GM23248 (cell line): ENCODE measurements at regions not wholly inside any gene's neighbourhood (a gene's known extent, or its start where the extent isn't known, plus 50 kb on each side); places are given as distances from the start of the nearest gene placed in this dataset.

Source experiments
- DNase-seq: peaks from one replicate; pipeline ENCODE4 v3.0.0-alpha.2; 2015
- H2AFZ ChIP-seq: fragments of 200-600 bp; sonication (generic); 2 replicates; pipeline ENCODE4 v1.6.1; 2016; ENCODE audit warnings: antibody characterized with exemption
- H3F3A ChIP-seq: fragments of 200-600 bp; sonication (generic); 2 replicates; pipeline ENCODE4 v1.6.1; 2016; ENCODE audit warnings: mild to moderate bottlenecking, antibody characterized with exemption, mixed run types; ENCODE audit not compliant: insufficient read depth
- H3K27ac ChIP-seq: fragments of 200-600 bp; sonication (generic); 2 replicates; pipeline ENCODE4 v1.5.1; 2016; ENCODE audit warnings: mild to moderate bottlenecking
- H3K27me3 ChIP-seq: fragments of 200-600 bp; sonication (generic); replicated peaks from 2 replicates; pipeline ENCODE4 v1.6.1; 2016; ENCODE audit warnings: mild to moderate bottlenecking; ENCODE audit not compliant: insufficient read depth
- H3K36me3 ChIP-seq: fragments of 200-600 bp; sonication (generic); 2 replicates; pipeline ENCODE4 v1.6.1; 2016; ENCODE audit warnings: low read depth, mild to moderate bottlenecking
- H3K4me1 ChIP-seq: fragments of 200-600 bp; sonication (generic); 2 replicates; pipeline ENCODE4 v1.6.1; 2016; ENCODE audit warnings: mild to moderate bottlenecking; ENCODE audit not compliant: insufficient read depth
- H3K4me2 ChIP-seq: fragments of 200-600 bp; sonication (generic); one replicate; pipeline ENCODE4 v1.6.1; 2016; ENCODE audit warnings: mild to moderate bottlenecking; ENCODE audit not compliant: unreplicated experiment
- H3K4me3 ChIP-seq: fragments of 200-600 bp; sonication (generic); 2 replicates; pipeline ENCODE4 v1.5.1; 2016; ENCODE audit warnings: mild to moderate bottlenecking
- H3K79me2 ChIP-seq: fragments of 200-600 bp; sonication (generic); 2 replicates; pipeline ENCODE4 v1.6.1; 2016; ENCODE audit warnings: mild to moderate bottlenecking; ENCODE audit not compliant: insufficient read depth
- H3K9ac ChIP-seq: fragments of 200-600 bp; sonication (generic); 2 replicates; pipeline ENCODE4 v1.6.1; 2016; ENCODE audit warnings: mild to moderate bottlenecking
- H3K9me2 ChIP-seq: fragments of 200-600 bp; sonication (generic); 2 replicates; pipeline ENCODE4 v1.6.1; 2016; ENCODE audit warnings: mixed run types, mild to moderate bottlenecking, moderate library complexity; ENCODE audit not compliant: insufficient read depth
- H3K9me3 ChIP-seq: fragments of 200-600 bp; sonication (generic); one replicate; pipeline ENCODE4 v1.6.1; 2017; ENCODE audit warnings: low read depth
- H4K20me1 ChIP-seq: fragments of 200-600 bp; sonication (generic); 2 replicates; pipeline ENCODE4 v1.6.0; 2016; ENCODE audit not compliant: insufficient read depth
- EZH2 ChIP-seq: fragments of 200-600 bp; sonication (generic); IDR thresholded peaks from 2 replicates; pipeline ENCODE4 v1.6.1; 2018; ENCODE audit warnings: antibody characterized with exemption, mild to moderate bottlenecking; ENCODE audit not compliant: insufficient read depth, poor library complexity, severe bottlenecking
- EZH2phosphoT487 ChIP-seq: fragments of 200-600 bp; sonication (generic); IDR thresholded peaks from 2 replicates; pipeline ENCODE4 v1.6.1; 2018; ENCODE audit warnings: antibody characterized with exemption, moderate library complexity, mild to moderate bottlenecking, low read depth; ENCODE audit not compliant: insufficient read depth
- WGBS, 2 experiments: methylation state at CpG; one replicate each; pipeline ENCODE4 v1.1.6; 2015 to 2017; ENCODE audit warnings: low lambda C conversion rate in 2 of 2, low coverage in 1 of 2; ENCODE audit errors: missing lambda C conversion rate in 2 of 2; 5-methylcytosine and 5-hydroxymethylcytosine counted together
- in situ Hi-C: fragments of 300-500 bp; cut with MboI; formaldehyde crosslinking; loops from 2 replicates; pipeline ENCODE4 v1.15.0; 2020

DNA sequence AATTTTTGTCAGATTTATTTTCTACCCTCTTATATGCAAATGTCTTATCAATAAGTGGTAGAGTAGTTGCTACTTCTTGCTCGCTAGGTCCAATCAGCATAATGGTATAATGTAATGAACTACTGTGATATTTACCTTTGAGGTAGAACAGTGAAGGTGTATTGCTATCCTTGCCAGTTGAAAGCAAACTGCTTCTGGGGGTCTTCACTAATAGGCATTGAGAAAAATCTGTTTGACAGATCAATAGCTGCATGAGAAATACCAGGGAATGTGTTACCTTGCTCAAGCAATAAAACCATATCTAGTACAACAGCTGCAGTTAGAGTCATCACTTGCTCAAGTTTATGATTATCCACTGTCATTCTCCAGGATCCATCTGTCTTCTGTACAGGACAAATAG is 50.1 kb upstream of the EFEMP1 start:
- H3F3A ChIP-seq: no peaks in the 10 kb centered on the region
- in situ Hi-C loops: no loop called here
- TF ChIP-seq EZH2 (no peak), EZH2phosphoT487 (no peak)
- H4K20me1 ChIP-seq: no peaks in the 10 kb centered on the region
- no peaks in the 10 kb centered on the region for H3K9me3 ChIP-seq
- no peaks in the 10 kb centered on the region for H3K36me3 ChIP-seq
- WGBS, 2 experiments: 92 to 100% methylated on average over 1 of the region's 1 CpG
- H3K4me2 ChIP-seq: no peak overlapping the region
- no peak overlapping the region for H3K27ac ChIP-seq
- peaks cover 4% of the 10 kb centered on the region; the same call in 1 of the 2 replicates for H3K4me1 ChIP-seq
- no peak overlapping the region for H3K4me3 ChIP-seq
- no peak for DNase-seq
- no peak overlapping the region for H3K9ac ChIP-seq
- H3K9me2 ChIP-seq: peaks cover 7% of the 10 kb centered on the region; the same call in 1 of the 2 replicates
- H3K79me2 ChIP-seq: no peaks in the 10 kb centered on the region
- H3K27me3 ChIP-seq: no peaks in the 10 kb centered on the region
- no peak overlapping the region for H2AFZ ChIP-seq

DNA sequence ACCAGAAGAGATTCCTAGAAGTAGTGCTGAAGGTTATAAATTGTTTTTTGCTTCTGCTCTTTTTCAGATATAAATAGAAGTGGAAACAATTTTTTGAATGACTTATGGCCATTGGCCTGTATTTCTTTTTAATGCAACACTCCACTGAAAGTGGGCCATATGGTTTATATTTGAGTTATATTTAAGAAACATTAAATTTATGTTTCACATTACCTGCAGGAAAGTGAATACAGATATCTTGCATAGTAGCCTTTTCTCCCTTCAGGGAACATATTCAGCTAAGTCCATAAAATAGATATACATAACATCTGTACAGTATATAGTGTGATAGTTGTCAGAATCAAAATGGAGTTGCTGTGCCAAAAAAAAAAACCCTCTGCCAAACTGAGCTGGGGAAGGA is 53.1 kb upstream of the EFEMP1 start:
- H3K4me2 ChIP-seq: no peak overlapping the region
- TF ChIP-seq EZH2phosphoT487 (no peak), EZH2 (no peak)
- no peak overlapping the region for H3K9ac ChIP-seq
- no peaks in the 10 kb centered on the region for H3K27me3 ChIP-seq
- H3K4me3 ChIP-seq: no peak overlapping the region
- H3K79me2 ChIP-seq: no peaks in the 10 kb centered on the region
- in situ Hi-C loops: no loop called here
- H3K4me1 ChIP-seq: no peaks in the 10 kb centered on the region
- no peaks in the 10 kb centered on the region for H4K20me1 ChIP-seq
- no peaks in the 10 kb centered on the region for H3K36me3 ChIP-seq
- no peak overlapping the region for H2AFZ ChIP-seq
- no peaks in the 10 kb centered on the region for H3K9me3 ChIP-seq
- peaks cover 7% of the 10 kb centered on the region; the same call in 1 of the 2 replicates for H3K9me2 ChIP-seq
- no peaks in the 10 kb centered on the region for H3F3A ChIP-seq
- DNase-seq: no peak
- no peak overlapping the region for H3K27ac ChIP-seq

DNA sequence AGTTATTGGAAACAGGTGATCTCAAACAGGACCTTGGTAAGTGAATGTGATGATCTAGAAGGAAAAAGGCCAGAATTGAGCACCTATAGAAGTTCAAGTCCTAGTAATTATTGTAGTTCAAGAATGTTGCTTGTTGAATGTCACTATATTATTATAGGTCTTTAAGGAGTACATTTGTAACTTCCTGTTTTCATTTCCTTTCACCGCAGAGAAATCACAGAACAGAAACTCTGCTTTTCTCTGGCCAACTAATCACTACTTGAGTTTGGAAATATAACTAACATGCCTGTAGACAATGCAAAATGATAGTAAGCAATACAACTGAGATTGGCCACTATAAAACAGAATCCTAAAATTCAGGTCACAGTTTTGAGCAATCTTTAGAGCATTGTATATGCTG is 61.8 kb upstream of the EFEMP1 start:
- Histone ChIP-seq H3K9me2 (no peaks in the 10 kb centered on the region), H3K27ac (no peak overlapping the region), H3F3A (peaks cover 5% of the 10 kb centered on the region; the same call in 1 of the 2 replicates), H3K4me3 (no peak overlapping the region), H3K4me2 (no peak overlapping the region), H3K79me2 (no peaks in the 10 kb centered on the region), H4K20me1 (no peaks in the 10 kb centered on the region), H3K36me3 (no peaks in the 10 kb centered on the region), H2AFZ (no peak overlapping the region), H3K9ac (no peak overlapping the region), H3K9me3 (no peaks in the 10 kb centered on the region), H3K27me3 (no peaks in the 10 kb centered on the region), H3K4me1 (peaks cover 14% of the 10 kb centered on the region)
- no peak for DNase-seq
- TF ChIP-seq EZH2phosphoT487 (no peak), EZH2 (no peak)
- in situ Hi-C loops: no loop called here
- 95 to 96% methylated on average over 1 of the region's 1 CpG for WGBS, 2 experiments

DNA sequence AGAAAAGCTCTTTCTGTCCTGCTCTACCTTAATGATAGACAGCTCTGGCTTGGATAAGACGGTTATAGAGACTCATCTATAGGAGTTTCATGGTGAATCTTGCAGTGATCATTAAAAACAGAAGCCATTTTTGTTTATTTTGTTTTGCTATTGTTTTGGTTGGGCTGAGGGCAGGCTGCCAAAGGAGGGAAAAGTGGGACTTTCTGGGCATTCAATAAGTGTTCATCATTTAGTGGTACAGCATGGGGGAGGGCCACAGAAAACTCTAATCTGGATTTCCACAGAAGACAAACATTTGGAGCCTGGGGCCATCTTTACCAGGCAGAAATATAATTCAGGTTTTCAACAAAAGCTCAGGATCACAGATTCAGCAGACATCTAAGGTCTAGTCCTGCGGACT is 62.4 kb upstream of the EFEMP1 start:
- DNase-seq: no peak
- peaks cover 14% of the 10 kb centered on the region for H3K4me1 ChIP-seq

More for the DNA sequence above, 62.4 kb upstream of the EFEMP1 start:
- no peaks in the 10 kb centered on the region for H3K9me3 ChIP-seq
- H3K9ac ChIP-seq: no peak overlapping the region
- H3K79me2 ChIP-seq: no peaks in the 10 kb centered on the region
- H3F3A ChIP-seq: peaks cover 5% of the 10 kb centered on the region; the same call in 1 of the 2 replicates
- 88 to 90% methylated on average over 2 of the region's 2 CpGs for WGBS, 2 experiments
- no peaks in the 10 kb centered on the region for H3K27me3 ChIP-seq
- TF ChIP-seq EZH2phosphoT487 (no peak), EZH2 (no peak)
- no peaks in the 10 kb centered on the region for H4K20me1 ChIP-seq
- in situ Hi-C loops: no loop called here
- H2AFZ ChIP-seq: peak overlapping the region; percentile 44; the same call in 1 of the 2 replicates
- no peak overlapping the region for H3K27ac ChIP-seq
- H3K9me2 ChIP-seq: no peaks in the 10 kb centered on the region
- no peak overlapping the region for H3K4me2 ChIP-seq
- no peaks in the 10 kb centered on the region for H3K36me3 ChIP-seq
- H3K4me3 ChIP-seq: no peak overlapping the region
